ENCODE measurements at regions not wholly inside any gene's neighbourhood (a gene's known extent, or its start where the extent isn't known, plus 50 kb on each side); places are given as distances from the start of the nearest gene placed in this dataset.
A peak's percentile ranks its signal among the peaks of the same experiment; 100 is the strongest.
"Not testable (repeated sequence)": the region's sequence is repeated elsewhere in the genome, so short reads cannot be mapped to it uniquely, and the experiment has no call there.

DNA sequence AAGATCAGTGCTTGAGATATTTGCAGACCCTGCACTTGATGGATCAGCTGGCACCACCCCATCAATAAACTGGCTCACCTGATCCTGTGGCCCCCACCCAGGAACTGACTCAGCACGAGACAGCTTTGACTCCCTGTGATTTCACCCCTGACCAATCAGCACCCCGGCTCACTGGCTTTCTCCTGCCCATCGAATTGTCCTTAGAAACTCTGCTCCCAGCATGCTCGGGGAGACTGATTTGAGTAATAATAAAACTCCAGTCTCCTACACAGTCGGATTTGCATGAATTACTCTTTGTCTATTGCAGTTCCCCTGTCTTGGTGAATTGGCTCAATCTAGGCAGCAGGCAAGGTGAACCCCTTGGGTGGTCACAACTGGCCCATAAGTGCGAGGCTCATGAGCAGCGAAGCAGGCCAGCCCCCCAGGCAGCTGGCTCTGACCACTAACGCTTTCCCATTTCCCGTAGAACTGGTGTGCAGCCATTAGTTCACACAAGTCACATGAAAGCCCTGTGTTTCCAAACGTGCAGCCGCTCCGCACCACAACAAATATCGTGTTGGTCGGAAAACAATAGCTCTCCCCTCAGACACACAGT lies 79.6 kb downstream of the RSPH3 start:
- no peak for DNase-seq (ENCODE audit: low spot score)

DNA sequence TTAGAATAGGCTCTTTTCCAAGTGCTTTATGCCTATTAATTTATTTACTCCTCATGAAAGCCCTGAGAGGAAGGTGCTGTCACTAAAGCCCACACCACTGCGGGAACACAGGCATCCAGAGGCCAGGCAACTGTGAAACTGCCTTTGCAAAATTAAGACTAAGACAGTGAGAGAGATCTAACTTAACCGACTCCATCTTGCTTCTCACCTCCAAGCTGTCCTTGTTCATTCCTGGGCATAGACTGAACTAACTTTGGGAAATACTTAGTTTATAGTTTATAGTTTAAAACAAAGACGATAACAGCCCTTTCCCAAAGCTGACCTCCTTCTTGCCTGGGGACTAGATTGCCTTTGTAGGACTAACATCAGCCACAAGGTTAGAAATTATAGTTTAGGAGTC lies 80.1 kb downstream of the RSPH3 start:
- no peak for DNase-seq (ENCODE audit: low spot score)

DNA sequence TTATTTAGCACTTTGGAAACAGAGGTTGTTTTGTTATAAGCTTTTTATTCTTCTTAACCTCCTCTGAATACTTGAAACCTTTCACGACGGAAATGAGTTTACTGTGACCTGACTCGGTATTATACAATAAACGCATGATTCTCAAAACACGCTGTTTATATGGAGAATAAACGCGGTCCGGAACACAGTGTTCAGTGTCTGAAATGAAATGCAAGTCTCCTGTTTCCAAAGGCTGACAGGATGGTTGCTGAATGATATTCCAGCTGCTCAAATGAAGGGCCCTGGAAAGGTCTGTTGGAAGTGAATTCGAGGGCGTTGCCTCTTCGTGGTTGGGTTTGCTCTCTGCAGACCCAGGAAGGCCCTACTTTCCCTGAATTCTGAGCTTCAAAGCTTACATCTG lies 83.4 kb downstream of the RSPH3 start:
- no peak for DNase-seq (ENCODE audit: low spot score)

DNA sequence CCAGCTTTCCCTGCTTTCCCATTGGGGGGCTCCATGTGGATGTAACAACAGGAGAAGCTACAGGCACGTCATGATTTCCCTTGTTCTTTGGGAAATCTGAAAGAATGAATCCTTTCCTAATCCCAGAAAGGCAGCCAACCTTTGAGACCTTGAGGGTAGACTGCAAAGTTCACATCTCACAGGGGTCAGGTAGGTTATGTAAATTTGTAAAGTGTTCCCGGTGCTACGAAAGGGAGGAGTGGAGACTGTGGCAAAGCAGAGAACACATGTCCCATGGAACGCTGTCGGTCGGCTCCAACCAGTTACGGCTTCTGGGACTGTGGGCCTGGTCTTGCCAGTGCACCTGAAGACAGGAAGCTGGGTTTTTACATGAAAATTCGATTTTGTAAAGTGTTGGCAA lies 85.1 kb downstream of the RSPH3 start:
- DNase-seq (ENCODE audit: low spot score), result no peak

DNA sequence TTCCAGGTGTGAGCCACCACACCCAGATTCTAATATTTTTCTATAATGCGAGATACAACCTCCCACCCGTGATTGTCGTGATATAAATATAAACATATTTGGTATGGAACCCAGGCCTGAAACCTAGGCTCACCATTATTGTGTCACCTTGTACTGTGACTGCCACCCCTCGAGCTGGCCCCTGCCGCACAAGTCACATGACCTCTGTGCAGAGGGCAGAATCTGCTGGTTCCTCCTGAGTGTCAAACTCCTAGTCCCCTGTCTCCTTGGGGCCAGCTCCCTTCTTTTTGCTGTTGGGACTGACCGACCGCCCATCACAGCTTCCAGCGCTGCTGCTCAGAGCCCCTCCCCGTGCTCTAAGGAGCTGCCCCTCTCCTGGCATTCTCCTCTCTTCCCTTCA lies 86.4 kb downstream of the RSPH3 start:
- DNase-seq (ENCODE audit: low spot score), result no peak

DNA sequence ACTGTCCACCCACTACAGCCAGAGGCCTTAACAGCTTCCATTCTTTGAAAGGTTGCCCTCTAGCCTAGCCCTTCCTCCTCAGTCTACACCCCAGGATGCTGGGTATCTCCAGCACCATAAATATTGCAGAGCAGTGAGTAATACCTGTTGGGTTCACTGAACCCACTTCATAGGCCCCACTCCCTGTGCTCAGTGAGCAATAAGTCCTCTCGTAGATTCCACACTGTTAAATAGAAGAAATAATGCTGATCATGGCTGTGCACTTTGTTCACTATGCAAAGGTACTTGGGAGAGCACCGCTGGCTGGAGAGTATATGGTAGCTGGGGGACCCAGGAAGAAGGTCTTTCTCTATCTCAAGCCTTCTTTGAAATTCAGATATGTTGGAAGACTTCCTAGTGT lies 87.3 kb downstream of the RSPH3 start:
- DNase-seq (ENCODE audit: low spot score), result no peak

DNA sequence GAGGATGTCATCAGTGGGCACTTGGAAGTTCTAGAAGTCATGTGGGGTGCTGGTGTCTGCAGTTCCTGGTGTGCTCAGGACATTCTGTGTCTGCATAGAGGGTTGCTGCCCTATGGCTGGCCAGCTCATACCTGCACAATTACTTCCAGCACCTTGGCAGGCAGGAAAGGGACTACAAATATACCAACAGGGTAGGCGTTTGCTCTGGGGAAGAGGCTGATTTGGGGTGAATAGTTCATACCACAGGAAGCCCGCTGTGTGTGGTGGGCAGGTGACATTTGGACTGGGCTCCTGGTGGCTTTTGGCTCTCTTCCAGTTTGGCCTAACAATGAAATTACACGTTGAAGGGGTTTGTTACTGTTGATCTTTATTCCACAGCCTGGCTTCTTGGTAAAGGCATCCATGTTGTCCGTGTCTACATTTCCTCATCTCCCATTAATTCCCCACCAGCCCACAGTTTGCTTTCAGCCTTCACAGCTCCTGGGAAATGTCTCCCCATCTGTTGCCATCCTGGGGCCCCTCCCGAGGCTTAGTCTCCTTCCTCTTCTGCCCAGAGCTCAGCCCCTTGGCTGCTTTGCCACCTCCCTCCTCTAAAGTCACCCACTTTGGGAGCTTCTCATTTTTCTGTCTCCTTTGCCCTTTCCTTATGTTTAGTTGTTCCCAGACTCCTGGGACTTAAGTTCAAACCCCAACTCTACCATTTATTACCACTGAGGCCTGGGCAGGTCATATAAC lies 88.1 kb downstream of the RSPH3 start:
- DNase-seq (ENCODE audit: low spot score), result no peak

DNA sequence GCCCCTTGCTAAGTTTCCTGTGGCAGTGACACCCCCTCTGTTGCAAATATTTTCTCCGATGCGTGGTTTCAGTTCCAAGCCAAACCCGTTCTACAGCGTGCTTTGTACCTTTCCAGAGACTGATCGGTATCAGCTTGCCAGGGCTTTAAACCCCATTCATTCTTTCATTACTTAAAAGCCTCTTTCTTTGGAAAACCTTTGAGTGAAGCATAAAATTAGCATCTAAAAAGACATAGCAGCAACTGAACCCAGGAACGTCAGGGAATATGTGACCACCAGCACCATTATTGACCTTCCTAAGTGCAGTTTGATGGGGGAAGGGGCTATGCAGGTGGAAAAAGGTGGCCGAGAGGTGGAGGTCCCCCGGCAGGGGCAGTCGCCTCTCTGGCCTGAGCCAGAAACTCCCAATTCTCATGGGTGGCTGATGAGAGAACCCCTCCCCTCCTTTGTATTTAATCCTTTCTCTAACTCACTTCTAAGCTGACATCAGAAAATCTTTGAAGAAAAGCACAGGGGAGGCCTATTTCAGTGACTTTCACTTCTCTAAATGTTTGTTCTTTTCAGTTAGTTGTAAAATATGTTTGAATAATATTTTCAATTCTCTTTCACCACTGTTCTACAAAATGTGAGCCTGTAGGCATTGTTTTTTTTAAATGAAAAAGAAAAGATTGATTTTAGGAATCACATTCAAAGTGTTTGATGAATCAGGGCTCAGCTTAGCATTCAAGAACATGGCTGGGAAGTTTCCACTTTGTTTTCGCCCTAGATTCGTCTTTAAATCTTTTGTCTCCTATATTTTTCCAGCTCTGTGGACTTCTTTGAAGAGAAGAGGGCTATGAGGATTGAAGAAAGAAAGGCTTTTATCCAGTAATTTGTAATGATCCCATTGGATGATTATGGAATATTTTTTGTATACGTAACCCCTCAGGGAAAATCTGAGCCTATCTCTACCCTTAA lies 89.2 kb downstream of the RSPH3 start:
- DNase-seq (ENCODE audit: low spot score), result no peak

DNA sequence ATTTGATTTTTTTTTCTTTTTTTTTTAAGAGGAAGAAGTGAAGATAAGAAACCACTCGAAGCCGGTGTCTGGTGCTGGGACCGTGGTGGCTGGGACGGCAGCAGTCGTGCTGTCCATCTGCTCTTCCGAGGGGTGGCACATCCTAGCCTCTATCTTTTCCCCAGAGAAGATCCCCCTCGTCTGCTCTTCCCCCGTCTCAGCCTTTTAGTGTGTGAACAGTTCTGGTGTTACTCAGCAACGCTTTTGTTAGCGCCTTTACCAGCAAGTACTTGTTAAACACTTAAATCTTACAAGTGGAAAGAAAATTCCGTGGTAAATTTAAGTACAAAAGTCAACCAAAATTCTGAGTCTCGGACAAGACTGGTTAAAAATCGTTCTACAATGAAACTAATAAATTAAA lies 90.1 kb downstream of the RSPH3 start:
- no peak for DNase-seq (ENCODE audit: low spot score)

DNA sequence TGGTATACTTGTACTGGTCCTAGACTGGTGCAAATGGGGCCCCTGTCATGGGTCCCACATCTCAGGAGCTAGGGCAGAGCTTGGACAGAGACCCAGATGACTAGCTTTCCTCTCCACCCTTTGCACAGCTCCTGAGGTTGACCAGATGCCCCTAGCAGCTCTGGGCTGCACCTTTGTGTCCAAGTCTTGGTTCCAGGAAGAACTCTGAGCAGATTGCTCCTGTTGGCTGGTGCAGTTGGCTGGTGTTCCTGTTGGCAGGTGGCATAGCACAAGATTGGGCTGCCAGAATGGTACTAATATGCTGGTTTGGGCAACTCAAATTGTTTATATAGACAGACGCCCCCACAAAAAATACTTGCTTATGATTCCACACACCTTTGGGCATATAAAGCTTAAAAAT lies 89.4 kb upstream of the EZR start:
- peak; percentile 77 for DNase-seq (ENCODE audit: low spot score)

DNA sequence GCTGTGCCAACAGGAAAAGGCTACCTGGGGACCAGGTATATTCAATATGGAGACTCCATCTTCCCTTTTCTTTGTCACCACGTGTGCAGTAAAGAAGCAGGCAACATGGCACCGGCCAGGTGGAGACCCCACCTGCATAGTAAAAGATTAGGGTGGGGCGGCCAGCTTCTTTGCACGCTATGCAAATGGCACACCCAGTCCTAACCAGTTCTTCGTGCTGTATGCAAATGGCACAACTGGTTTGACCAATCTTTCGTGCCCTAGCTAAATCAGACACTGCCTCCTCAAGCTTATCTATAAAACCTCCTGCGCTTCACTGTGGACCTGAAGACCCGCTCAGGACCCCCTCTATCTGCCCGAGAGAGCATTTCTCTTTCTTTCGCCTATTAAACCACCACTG lies 88.8 kb upstream of the EZR start:
- no peak for DNase-seq (ENCODE audit: low spot score)

DNA sequence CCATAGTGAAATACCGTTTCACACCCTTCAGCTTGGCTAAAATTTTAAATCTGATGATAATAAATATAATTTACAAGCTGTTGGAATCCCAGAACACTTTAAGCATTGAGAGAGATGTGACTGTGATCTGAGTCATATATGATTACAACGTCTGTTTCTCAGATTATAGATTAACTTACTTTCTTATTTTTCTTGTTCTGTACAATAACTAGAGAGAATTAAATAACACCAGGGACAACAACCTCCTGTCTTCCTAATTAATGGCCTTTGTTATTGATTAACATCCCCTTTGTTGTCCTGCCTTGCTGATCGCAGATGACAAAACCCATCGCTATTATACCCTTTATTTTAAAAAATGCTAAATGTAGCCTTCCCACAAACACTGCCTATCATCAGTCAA lies 87.8 kb upstream of the EZR start:
- DNase-seq (ENCODE audit: low spot score), result no peak

DNA sequence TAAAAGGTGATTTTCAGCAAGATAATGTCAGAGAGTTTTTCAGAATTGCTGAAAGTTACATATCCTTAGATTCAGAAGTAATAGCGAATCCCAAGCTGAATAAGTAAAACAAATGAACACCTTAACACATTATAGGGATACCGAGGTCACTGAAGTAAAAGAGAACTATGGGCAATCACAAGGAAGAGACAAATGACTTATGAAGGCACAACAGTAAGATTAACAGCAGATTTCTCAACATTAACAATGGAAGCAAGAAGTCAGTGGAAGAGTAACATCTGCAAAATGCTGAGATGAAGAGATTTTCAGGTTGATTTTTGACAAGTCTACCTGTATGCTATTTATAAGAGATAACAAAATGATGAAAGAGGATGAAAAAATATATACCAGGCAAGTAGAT lies 86.1 kb upstream of the EZR start:
- no peak for DNase-seq (ENCODE audit: low spot score)

DNA sequence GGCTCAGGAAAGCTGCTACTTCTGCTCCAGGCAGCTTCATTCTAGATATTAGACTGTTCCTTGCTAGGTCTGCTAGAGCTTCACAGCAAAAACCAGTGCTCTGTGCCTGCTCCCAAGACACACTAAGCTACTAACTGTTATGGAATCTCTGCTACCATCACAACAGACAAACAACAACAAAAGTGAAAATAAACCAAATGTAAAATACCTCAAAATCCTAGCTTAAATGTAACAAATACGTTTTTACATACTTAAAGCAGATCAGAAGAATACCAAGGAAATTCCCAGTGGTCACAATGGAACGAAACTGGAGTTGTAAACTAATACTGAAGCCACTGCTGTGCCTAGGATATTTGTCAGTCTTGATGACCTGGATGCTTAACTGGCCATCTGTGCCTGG lies 84.6 kb upstream of the EZR start:
- peak; percentile 47 for DNase-seq (ENCODE audit: low spot score)

DNA sequence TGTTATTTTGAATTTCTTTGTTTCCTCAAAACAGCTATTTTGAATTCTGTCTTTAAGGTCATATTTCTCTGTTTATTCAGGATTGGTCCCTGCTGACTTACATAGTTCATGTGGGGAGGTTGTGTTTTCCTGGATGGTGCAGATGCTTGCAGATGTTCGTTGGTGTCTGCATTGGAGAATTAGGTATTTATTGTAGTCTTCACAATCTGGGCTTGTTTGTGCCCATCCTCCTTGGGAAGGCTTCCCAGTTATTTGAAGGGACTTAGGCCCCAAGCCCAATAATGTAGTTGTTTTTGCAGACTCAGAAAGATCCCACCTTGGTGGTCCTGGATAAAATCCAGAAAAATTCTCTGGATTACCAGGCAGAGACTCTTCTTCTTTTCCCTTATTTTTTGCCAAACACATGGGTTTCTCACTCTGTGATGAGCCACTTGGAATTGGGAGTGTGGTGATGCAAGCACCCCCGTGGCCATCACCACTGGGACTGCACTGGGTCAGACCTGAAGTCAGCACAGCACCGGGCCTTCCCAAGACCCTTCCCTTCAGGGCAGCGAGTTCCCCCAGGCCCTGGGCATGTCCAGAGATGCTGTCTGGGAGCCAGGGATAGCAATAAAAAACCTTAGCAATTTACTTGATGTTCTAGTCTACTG lies 81.6 kb upstream of the EZR start:
- DNase-seq (ENCODE audit: low spot score), result no peak

DNA sequence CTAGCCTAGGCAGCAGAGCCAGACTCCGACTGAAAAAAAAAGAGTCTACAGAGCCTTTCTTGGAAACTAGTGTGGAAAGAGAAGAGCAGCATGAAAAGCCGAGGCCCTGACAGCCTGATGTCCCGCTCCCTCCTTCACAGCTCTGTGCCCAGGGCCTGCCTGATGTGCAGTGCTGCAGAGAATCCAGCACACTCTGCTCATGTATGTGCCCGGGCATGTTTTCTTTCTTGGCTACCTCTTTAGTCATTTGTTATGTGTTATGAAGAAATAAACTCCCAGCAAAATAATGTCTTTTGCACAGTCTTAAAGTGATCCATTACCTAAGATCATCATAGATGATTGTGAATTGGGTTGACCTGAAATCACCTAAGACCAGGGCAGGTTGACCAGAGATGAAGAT lies 78.1 kb upstream of the EZR start:
- no peak for DNase-seq (ENCODE audit: low spot score)

DNA sequence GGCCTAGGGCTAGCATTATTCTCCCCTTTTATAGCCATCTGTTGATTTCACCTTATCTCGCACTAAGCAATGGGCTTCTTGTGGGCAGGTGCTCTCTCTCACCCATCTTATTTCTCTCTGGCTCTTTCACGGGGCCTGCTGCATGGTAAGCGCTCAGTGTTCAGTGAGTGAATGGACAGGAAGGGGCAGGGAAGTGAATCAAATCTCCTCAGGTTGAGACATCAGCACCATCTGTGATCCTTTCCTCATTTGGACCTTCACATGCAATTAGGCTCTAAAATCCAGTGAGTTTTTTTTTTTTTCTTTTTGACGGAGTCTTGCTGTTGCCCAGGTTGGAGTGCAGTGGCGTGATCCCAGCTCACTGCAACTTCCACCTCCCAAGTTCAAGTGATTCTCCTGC lies 76.5 kb upstream of the EZR start:
- peak; percentile 55 for DNase-seq (ENCODE audit: low spot score)

DNA sequence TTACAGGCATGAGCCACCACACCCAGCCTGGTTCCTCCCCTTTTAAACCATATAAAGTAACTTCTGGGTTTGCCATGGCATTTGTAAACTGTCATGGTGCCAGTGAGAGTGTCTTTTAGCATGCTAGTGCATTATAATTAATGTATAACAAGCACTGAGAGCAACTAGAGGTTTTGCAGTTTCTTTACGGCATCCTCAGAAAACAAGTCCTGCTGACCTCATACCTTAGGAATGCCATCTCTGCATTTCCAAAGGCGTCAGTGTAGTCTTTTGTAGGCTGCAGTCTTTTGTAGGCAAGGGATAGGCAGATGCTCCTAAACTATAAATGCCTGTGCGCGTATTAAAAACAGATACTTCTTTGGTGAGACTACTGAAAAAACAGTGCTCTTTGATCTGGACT lies 75.0 kb upstream of the EZR start:
- no peak for DNase-seq (ENCODE audit: low spot score)

DNA sequence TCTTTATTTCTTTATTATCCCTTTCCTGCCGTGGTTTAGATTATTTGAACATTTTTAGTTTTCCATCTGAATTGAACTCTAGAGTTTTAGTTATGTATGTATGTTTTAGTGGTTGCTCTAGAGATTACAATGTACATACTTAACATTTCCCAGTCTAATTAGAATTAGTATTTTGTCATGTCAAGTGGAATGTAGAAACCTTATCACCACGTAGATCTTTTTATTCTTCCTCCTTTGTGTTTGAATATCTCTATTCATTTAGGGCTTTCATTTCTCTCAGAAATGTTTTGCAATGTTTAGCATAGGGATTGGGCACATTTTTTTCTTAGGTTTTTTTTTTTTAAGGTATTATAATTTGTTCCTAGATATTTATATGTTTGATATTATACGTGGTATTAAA lies 73.1 kb upstream of the EZR start:
- no peak for DNase-seq (ENCODE audit: low spot score)

DNA sequence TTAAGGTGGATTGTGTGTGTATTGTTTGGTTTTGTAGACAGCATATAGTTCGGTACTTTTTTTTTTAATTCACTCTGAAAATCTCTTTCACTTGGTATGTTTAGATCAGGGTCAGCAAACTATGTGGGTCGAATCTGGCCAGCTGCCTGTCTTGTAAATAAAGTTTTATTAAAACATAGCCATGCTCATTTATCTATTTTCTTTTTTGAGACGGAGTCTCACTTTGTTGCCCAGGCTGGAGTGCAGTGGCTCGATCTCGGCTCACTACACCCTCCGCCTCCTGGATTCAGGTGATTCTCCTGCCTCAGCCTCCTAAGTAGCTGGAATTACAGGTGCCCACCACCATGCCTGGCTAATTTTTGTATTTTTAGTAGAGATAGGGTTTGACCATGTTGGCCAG lies 72.4 kb upstream of the EZR start:
- not testable (repeated sequence) for DNase-seq (ENCODE audit: low spot score)

DNA sequence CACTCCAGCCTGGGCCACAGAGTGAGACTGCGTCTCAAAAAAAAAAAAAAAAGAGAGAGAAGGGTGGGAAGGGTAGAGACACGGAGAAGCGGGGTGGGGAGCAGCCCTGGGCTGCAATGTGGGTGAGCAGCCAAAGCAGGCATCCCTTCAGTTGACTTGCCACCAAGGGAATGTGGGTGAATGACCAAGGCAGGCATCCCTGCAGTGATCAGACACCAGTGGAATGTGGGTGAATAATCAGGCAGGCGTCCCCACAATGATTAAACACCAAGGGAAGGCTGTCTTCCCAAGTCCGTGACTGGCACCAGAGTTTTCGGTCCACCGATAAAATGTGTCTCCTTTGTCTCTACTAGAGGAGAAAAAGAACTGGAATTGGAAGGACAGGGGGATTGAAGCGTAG lies 69.0 kb upstream of the EZR start:
- DNase-seq (ENCODE audit: low spot score), result not testable (repeated sequence)

DNA sequence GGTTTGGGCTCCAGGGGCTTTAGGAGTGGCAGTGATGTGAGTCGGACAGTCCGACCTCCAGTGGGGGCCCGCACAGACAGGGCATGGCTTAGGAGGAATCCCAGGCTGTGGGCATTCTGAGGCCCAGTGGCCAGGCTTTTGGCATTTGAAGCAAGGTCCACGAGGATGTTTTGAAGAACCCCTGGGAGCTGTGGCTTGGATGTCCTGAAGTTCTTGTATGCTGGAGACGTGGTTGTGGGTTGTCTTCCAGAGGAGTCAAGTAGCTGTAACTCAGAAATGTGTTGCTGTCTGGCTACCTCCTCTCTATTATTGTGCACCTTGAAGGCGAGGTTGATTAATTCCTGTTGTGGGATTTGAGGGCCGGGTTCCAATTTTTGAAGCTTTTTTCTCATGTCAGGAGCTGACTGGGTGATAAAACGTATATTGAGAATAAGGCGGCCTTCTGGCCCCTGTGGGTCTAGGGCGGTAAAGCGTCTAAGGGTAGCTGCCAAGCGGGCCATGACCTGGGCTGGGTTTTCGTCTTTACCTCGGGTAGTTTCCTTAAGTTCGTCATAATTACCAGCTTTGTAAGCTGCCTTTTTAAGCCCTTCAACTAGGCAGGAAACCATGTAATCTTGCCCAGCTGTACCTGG lies 67.3 kb upstream of the EZR start:
- not testable (repeated sequence) for DNase-seq (ENCODE audit: low spot score)

Data from cerebellar cortex (tissue), 1 donor.